Thyroid gland (tissue), 4 donors: ENCODE measurements at regions not wholly inside any gene's neighbourhood (a gene's known extent, or its start where the extent isn't known, plus 50 kb on each side); places are given as distances from the start of the nearest gene placed in this dataset.

Experiments
- POLR2A ChIP-seq, 2 donors: fragments of 450-650 bp; IDR thresholded peaks; one replicate each; pipeline ENCODE4 v1.6.1; 2017; ENCODE audit warnings: antibody characterized with exemption in 2 of 2, mild to moderate bottlenecking in 2 of 2, moderate library complexity in 1 of 2
- TF ChIP-seq, protein P1 (sequence below), 6 experiments: fragments of 200-600 bp in 3 of 6; fragments of 450-650 bp in 3 of 6; sonication (generic) in 3 of 6; IDR thresholded peaks; one replicate each; pipeline ENCODE4 v1.5.1; 2016 to 2019; ENCODE audit warnings: antibody characterized with exemption in 6 of 6, mild to moderate bottlenecking in 2 of 6, inconsistent platforms in 1 of 6, moderate library complexity in 1 of 6

DNA sequence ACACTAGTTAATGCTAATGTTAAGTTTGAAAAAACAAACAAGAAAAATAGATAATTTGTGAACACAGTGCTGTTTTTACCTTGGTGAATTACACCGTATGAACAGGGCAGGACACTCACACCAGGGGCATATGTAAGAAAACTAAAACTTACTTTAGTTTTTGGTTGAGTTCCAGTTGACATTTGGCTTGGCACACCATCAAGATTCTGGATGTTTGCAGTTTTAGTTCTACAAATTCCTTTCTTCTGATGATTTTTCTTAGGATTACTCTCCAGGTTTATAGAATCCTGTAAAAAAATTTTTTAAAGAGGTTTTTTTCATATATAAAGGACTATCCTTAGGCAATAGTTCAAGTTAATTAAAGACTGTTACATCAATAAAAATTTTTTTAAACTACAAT, 238.5 kb upstream of the STARD13 start:
- TF ChIP-seq POLR2A (IDR thresholded peaks at IDR 0.05) = no peak
- TF ChIP-seq, protein P1, sequence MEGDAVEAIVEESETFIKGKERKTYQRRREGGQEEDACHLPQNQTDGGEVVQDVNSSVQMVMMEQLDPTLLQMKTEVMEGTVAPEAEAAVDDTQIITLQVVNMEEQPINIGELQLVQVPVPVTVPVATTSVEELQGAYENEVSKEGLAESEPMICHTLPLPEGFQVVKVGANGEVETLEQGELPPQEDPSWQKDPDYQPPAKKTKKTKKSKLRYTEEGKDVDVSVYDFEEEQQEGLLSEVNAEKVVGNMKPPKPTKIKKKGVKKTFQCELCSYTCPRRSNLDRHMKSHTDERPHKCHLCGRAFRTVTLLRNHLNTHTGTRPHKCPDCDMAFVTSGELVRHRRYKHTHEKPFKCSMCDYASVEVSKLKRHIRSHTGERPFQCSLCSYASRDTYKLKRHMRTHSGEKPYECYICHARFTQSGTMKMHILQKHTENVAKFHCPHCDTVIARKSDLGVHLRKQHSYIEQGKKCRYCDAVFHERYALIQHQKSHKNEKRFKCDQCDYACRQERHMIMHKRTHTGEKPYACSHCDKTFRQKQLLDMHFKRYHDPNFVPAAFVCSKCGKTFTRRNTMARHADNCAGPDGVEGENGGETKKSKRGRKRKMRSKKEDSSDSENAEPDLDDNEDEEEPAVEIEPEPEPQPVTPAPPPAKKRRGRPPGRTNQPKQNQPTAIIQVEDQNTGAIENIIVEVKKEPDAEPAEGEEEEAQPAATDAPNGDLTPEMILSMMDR (IDR thresholded peaks at IDR 0.05) = no peak
